GM12873 (cell line): ENCODE measurements at regions not wholly inside any gene's neighbourhood (a gene's known extent, or its start where the extent isn't known, plus 50 kb on each side); places are given as distances from the start of the nearest gene placed in this dataset.

Experiments
- TF ChIP-seq, protein P1 (sequence below): IDR thresholded peaks from 2 replicates; pipeline ENCODE4 v1.5.1; 2012; ENCODE audit warnings: low read depth, mild to moderate bottlenecking, moderate library complexity, low read length, control low read depth; ENCODE audit not compliant: insufficient read depth; ENCODE audit errors: missing control alignments

DNA sequence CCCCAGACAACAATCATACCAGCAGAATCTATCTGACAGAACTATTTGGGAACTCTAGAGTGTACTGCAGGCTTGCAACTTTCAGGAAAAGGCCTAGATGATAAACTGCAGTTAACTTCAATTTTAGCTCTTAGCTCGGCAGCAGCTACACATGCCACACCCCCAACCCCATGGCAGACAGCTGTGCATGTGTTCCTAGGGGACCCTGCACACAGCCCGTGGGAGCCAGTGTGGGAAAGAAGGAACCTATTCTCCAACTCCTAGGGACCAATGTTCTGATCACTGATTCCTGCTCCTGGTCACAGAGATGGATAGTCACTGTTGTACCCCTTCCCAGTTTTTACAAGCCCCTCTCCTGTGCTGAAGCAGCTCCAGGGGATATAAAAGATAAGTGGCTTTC, 179.6 kb downstream of the DRD1 start:
- TF ChIP-seq, protein P1, sequence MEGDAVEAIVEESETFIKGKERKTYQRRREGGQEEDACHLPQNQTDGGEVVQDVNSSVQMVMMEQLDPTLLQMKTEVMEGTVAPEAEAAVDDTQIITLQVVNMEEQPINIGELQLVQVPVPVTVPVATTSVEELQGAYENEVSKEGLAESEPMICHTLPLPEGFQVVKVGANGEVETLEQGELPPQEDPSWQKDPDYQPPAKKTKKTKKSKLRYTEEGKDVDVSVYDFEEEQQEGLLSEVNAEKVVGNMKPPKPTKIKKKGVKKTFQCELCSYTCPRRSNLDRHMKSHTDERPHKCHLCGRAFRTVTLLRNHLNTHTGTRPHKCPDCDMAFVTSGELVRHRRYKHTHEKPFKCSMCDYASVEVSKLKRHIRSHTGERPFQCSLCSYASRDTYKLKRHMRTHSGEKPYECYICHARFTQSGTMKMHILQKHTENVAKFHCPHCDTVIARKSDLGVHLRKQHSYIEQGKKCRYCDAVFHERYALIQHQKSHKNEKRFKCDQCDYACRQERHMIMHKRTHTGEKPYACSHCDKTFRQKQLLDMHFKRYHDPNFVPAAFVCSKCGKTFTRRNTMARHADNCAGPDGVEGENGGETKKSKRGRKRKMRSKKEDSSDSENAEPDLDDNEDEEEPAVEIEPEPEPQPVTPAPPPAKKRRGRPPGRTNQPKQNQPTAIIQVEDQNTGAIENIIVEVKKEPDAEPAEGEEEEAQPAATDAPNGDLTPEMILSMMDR = no peak

DNA sequence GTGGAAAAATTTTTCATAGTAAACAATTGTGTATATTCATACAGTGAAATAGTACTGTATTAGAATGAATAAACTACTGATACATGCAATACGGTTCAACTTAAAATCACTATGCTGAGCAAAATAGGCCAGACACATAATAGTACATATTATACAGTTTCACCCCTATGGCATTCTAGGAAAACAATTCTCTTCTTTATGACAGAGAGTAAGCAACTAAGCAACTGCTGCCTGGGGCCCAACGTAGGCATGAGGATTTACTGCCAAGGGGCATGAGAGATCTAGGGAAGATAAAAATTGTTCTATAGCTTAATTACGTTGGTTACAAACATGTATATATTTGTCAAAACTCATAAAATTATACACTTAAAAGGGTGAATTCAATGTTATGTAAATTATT, 180.2 kb downstream of the DRD1 start:
- TF ChIP-seq, protein P1 = no peak

DNA sequence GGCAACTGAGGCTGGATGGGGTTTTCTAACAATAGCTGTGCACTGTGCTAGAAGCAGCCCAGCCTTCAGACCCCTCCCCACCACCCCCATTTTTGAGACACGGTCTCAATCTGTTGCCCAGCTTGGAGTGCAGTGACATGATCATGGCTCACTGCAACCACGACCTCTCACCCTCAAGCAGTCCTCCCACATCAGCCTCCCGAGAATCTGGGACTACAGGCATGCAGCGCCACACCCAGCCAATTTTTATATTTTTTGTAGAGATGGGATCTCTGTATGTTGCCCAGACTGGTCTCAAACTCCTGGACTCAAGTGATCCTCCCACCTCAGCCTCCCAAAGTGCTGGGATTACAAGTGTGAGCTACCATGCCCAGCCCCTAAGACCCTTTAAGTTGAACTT, 182.5 kb downstream of the DRD1 start:
- TF ChIP-seq, protein P1 = no peak

DNA sequence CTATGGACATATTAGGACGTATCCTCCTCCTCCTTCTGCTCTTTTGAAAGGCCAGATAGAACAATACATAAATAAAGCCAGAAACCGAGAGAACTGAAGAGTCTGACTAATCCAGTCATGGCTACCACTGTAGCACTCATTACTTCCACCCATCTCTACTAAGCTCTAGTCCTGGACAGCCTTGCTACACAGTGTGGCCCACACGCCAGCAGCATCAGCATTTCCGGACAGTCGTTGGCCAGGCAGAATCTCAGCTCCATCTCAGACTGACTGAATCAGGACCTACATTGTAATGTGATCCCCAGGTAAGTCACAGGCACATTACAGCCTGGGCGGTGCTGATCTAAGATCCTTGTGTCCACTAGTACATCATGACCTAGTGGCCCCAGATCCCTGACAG, 182.9 kb downstream of the DRD1 start:
- TF ChIP-seq, protein P1 = no peak

DNA sequence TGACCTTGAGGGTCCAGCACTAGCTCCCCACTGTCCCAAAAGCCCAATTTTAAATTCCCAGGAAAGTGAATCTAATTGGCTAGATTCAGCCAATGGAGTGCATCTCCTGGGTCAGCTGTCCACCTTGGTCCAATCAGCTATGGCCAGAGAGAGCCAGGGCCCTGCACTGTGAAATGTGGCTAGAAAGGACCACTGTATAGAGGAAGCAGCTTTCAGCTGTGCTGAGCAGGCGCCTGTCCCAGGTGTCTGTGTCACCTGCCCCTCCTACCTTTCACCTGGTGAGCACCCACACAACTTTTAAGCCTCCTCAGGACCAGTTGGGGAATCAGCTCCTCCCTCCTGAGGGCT, 186.2 kb downstream of the DRD1 start:
- TF ChIP-seq, protein P1 = no peak

DNA sequence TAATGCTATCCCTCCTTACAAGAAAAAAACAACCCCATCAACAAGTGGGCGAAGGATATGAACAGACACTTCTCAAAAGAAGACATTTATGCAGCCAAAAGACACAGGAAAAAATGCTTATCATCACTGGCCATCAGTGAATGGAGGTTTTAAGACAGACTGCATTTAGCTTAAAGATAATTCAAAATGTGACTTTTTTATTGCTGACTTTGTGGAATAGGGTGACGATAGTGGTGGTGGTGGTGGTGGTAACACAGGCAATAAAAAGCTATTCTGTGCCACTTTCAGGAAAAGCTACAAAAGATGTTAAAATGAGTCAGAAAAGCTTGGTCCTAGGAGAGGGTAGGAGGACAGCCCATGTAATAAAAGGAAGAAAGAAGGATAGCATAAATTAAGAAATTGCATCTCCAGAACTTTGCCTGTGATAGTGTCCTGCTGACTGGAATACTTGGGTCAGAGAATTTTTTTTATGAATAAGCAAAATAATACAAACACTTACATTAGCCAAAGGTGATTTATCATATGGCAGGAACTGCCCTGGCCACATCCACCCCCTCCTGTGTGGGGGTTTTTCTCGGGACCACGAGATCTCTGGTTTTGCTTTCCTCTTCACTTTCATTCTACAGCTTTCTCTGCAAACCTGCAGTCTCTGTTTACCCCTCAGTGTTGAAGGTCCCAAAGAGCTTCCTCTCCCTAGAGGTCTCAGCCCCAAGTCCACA, 186.7 kb downstream of the DRD1 start:
- TF ChIP-seq, protein P1 = no peak

DNA sequence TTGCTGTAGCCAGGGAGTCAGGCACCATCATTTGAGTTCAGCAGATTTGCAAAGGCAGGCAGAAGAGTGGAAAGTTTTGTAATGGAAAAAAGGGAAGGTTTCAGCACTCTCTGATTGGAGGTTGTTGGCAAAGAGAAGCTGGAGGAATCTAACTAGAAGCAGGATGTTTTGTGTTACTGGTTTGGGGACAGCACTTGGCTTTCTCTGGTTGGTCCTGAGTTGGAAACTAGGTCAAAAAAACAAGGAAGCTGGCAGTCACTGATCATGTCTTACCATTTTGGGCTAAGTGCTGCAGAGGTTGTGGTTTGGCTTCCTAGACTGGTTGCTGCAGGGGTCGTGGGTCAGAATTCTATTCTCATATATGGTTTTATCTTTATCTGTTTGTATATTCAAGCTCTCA, 189.8 kb downstream of the DRD1 start:
- TF ChIP-seq, protein P1 = no peak
